IMR-90 (cell line): ENCODE measurements at regions not wholly inside any gene's neighbourhood (a gene's known extent, or its start where the extent isn't known, plus 50 kb on each side); places are given as distances from the start of the nearest gene placed in this dataset.

Experiments
- ATAC-seq: fragments of 200-7000 bp; cut with Tn5 transposase; 2 replicates; pipeline ENCODE4 v1.9.1; 2020; ENCODE audit warnings: low read depth, mild to moderate bottlenecking, moderate library complexity
- BruUV-seq: library from RNA; stranded (reverse); fragments of 400-500 nt; replicated peaks from 2 replicates; lab custom pipeline; 2021; lab: Mats Ljungman, UMichigan
- CTCF ChIA-PET: fragments of 300-600 bp; formaldehyde crosslinking; extraction: SDS; loops from one replicate; lab custom pipeline; 2021; ENCODE audit warnings: antibody characterized with exemption; lab: Yijun Ruan, JAX
- POLR2A ChIA-PET: fragments of 300-600 bp; sonication (Branson Sonifier 250); formaldehyde crosslinking; loops from one replicate; lab custom pipeline; 2022; ENCODE audit warnings: antibody characterized with exemption; ENCODE audit not compliant: unreplicated experiment; lab: Charles Lee
- DNase-seq: peaks from one replicate; pipeline ENCODE4 v3.0.0; 2013
- H2AFZ ChIP-seq: replicated peaks from 2 replicates; pipeline ENCODE3; 2013; ENCODE audit warnings: low read length, mild to moderate bottlenecking; ENCODE audit not compliant: poor library complexity
- H2AK5ac ChIP-seq: 2 replicates; pipeline ENCODE4 v1.6.1; 2013; ENCODE audit warnings: low read depth, low read length, inconsistent platforms
- H2AK9ac ChIP-seq: replicated peaks from 2 replicates; pipeline ENCODE3; 2013; ENCODE audit warnings: mild to moderate bottlenecking, low read depth, low read length, moderate library complexity; ENCODE audit not compliant: poor library complexity
- H2BK120ac ChIP-seq: 2 replicates; pipeline ENCODE4 v1.6.1; 2013; ENCODE audit warnings: low read depth, low read length, inconsistent platforms
- H2BK15ac ChIP-seq: 3 replicates; pipeline ENCODE4 v1.6.1; 2013; ENCODE audit warnings: low read depth, low read length, inconsistent platforms
- H2BK20ac ChIP-seq: 2 replicates; pipeline ENCODE4 v1.6.1; 2013; ENCODE audit warnings: low read depth, mild to moderate bottlenecking, inconsistent platforms, low read length, moderate library complexity
- H2BK5ac ChIP-seq: 2 replicates; pipeline ENCODE4 v1.6.1; 2013; ENCODE audit warnings: mild to moderate bottlenecking, low read depth, low read length, inconsistent platforms; ENCODE audit not compliant: poor library complexity, severe bottlenecking
- H3K14ac ChIP-seq: replicated peaks from 2 replicates; pipeline ENCODE4 v1.6.1; 2013; ENCODE audit warnings: low read depth, low read length, inconsistent platforms
- H3K18ac ChIP-seq: 2 replicates; pipeline ENCODE4 v1.6.1; 2013; ENCODE audit warnings: low read depth, low read length, control low read depth
- H3K23ac ChIP-seq: 2 replicates; pipeline ENCODE4 v1.6.1; 2013; ENCODE audit warnings: low read depth, low read length, inconsistent platforms
- H3K27ac ChIP-seq: 2 replicates; pipeline ENCODE4 v1.5.1; 2013; ENCODE audit warnings: mild to moderate bottlenecking, control low read depth, low read length; ENCODE audit not compliant: insufficient read depth
- H3K27me3 ChIP-seq: 2 replicates; pipeline ENCODE4 v1.6.1; 2013; ENCODE audit warnings: low read length; ENCODE audit not compliant: control insufficient read depth, insufficient read depth
- H3K36me3 ChIP-seq: 2 replicates; pipeline ENCODE4 v1.6.1; 2013; ENCODE audit warnings: low read length, mixed read lengths; ENCODE audit not compliant: control insufficient read depth, insufficient read depth
- H3K4ac ChIP-seq: 2 replicates; pipeline ENCODE4 v1.6.1; 2013; ENCODE audit warnings: low read depth, low read length, inconsistent platforms
- H3K4me1 ChIP-seq: 2 replicates; pipeline ENCODE4 v1.6.1; 2013; ENCODE audit warnings: low read length, mixed read lengths; ENCODE audit not compliant: control insufficient read depth, insufficient read depth
- H3K4me2 ChIP-seq: 2 replicates; pipeline ENCODE4 v1.6.1; 2013; ENCODE audit warnings: low read depth, mild to moderate bottlenecking, control low read depth, low read length, moderate library complexity
- H3K4me3 ChIP-seq: 2 replicates; pipeline ENCODE4 v1.5.1; 2013; ENCODE audit warnings: low read depth, mild to moderate bottlenecking, control low read depth, low read length, moderate library complexity; ENCODE audit not compliant: insufficient read depth
- H3K56ac ChIP-seq: 2 replicates; pipeline ENCODE4 v1.6.1; 2013; ENCODE audit warnings: low read length, inconsistent platforms; ENCODE audit not compliant: insufficient read depth; ENCODE audit errors: extremely low read depth
- H3K79me1 ChIP-seq, 2 experiments: 2 replicates each; pipeline ENCODE4 v1.6.1; 2013; ENCODE audit warnings: low read length in 2 of 2, inconsistent platforms in 1 of 2, low read depth in 1 of 2
- H3K9ac ChIP-seq: 2 replicates; pipeline ENCODE4 v1.6.1; 2013; ENCODE audit warnings: low read depth, low read length, control low read depth
- H3K9me1 ChIP-seq: 2 replicates; pipeline ENCODE4 v1.6.1; 2013; ENCODE audit warnings: low read length, inconsistent platforms; ENCODE audit not compliant: insufficient read depth
- H3K9me3 ChIP-seq: 2 replicates; pipeline ENCODE4 v1.6.1; 2013; ENCODE audit warnings: low read length; ENCODE audit not compliant: control insufficient read depth, insufficient read depth
- H4K20me1 ChIP-seq: 2 replicates; pipeline ENCODE4 v1.6.1; 2013; ENCODE audit warnings: low read length, inconsistent platforms; ENCODE audit not compliant: insufficient read depth
- H4K5ac ChIP-seq: 2 replicates; pipeline ENCODE4 v1.6.1; 2013; ENCODE audit warnings: mild to moderate bottlenecking, low read depth, low read length, control low read depth
- H4K8ac ChIP-seq, 2 experiments: 2 replicates each; pipeline ENCODE4 v1.6.1; 2013; ENCODE audit warnings: low read depth in 2 of 2, low read length in 2 of 2, control low read depth in 1 of 2, inconsistent platforms in 1 of 2
- H4K91ac ChIP-seq: 2 replicates; pipeline ENCODE4 v1.6.1; 2013; ENCODE audit warnings: low read depth, low read length, inconsistent platforms; ENCODE audit not compliant: insufficient read depth
- BHLHE40 ChIP-seq: fragments of 150-350 bp; IDR thresholded peaks from 2 replicates; pipeline ENCODE4 v1.6.1; 2016; ENCODE audit warnings: mild to moderate bottlenecking, low read depth, low read length
- CHD1 ChIP-seq: IDR thresholded peaks from 2 replicates; pipeline ENCODE4 v1.6.1; 2012; ENCODE audit warnings: low read depth, low read length, improper control_type of control experiment
- MAFK ChIP-seq: IDR thresholded peaks from 2 replicates; pipeline ENCODE4 v1.6.1; 2012; ENCODE audit warnings: low read depth, low read length, improper control_type of control experiment
- MAZ ChIP-seq: IDR thresholded peaks from 2 replicates; pipeline ENCODE4 v1.6.1; 2012; ENCODE audit warnings: low read depth, mild to moderate bottlenecking, low read length, improper control_type of control experiment, moderate library complexity, borderline replicate concordance
- POLR2A ChIP-seq: IDR thresholded peaks from 2 replicates; pipeline ENCODE4 v1.6.1; 2012; ENCODE audit warnings: mild to moderate bottlenecking, low read depth, low read length
- RAD21 ChIP-seq: IDR thresholded peaks from 2 replicates; pipeline ENCODE4 v1.6.1; 2012; ENCODE audit warnings: low read length, improper control_type of control experiment
- RFX5 ChIP-seq: IDR thresholded peaks from 2 replicates; pipeline ENCODE4 v1.8.0; 2012; ENCODE audit warnings: low read depth, mild to moderate bottlenecking, low read length, moderate library complexity
- SMC3 ChIP-seq: fragments of 150-350 bp; IDR thresholded peaks from 2 replicates; pipeline ENCODE4 v1.6.1; 2016; ENCODE audit warnings: low read depth, mild to moderate bottlenecking, antibody characterized with exemption, low read length, moderate library complexity
- USF2 ChIP-seq: fragments of 150-350 bp; IDR thresholded peaks from 2 replicates; pipeline ENCODE4 v1.6.1; 2017; ENCODE audit warnings: mild to moderate bottlenecking, antibody characterized with exemption, low read length, low read depth
- WGBS, 2 experiments: methylation state at CpG; one replicate each; pipeline versions ENCODE4 v1.1.5 to v1.1.7; 2013; ENCODE audit warnings: missing lambda C conversion rate in 2 of 2; ENCODE audit not compliant: insufficient read length in 1 of 2; ENCODE audit errors: extremely low coverage in 2 of 2; 5-methylcytosine and 5-hydroxymethylcytosine counted together
- dilution Hi-C: fragments of 300-500 bp; cut with HindIII; formaldehyde crosslinking; loops from one replicate; pipeline ENCODE4 v1.14.3; 2018; ENCODE audit warnings: low sequenced_read_pairs; ENCODE audit not compliant: unreplicated experiment
- in situ Hi-C: fragments of 300-500 bp; cut with MboI; formaldehyde crosslinking; loops from 3 replicates; pipeline ENCODE4 v1.14.3; 2019; ENCODE audit warnings: low sequenced_read_pairs, inconsistent platforms, mixed read lengths
- intact Hi-C: fragments of 100-400 bp; cut with micrococcal nuclease; formaldehyde crosslinking; loops from 2 replicates; pipeline ENCODE4 v1.10.0; 2022
- TF ChIP-seq, protein P1 (sequence below): fragments of 150-350 bp; IDR thresholded peaks from 2 replicates; pipeline ENCODE4 v1.6.1; 2016; ENCODE audit warnings: low read depth, mild to moderate bottlenecking, low read length, moderate library complexity, borderline replicate concordance

- in situ Hi-C loops = no loop called here
- Histone ChIP-seq H3K56ac (no peak overlapping the region), H3K27ac (no peak overlapping the region), H3K4me1 (peaks cover 2% of the 10 kb centered on the region; the same call in 1 of the 2 replicates), H3K27me3 (peaks cover 29% of the 10 kb centered on the region; the same call in 1 of the 2 replicates), H4K5ac (no peak overlapping the region), H2BK5ac (no peak overlapping the region), H2AFZ (peak overlapping the region; percentile 62), H2AK5ac (no peak overlapping the region), H3K23ac (no peak overlapping the region), H3K4me2 (no peak overlapping the region; the same call in 1 of the 2 replicates), H4K20me1 (no peaks in the 10 kb centered on the region), H2BK15ac (no peak overlapping the region), H3K14ac (no peak overlapping the region), H3K9ac (no peak overlapping the region), H3K4ac (peak overlapping the region; percentile 6; the same call in 1 of the 2 replicates), H4K8ac (no peak overlapping the region), H3K9me3 (no peaks in the 10 kb centered on the region), H3K36me3 (no peaks in the 10 kb centered on the region), H2AK9ac (peak overlapping the region; percentile 10), H4K91ac (no peak overlapping the region), H3K9me1 (no peaks in the 10 kb centered on the region), H2BK120ac (no peak overlapping the region), H3K79me1 (no peaks in the 10 kb centered on the region), H3K18ac (no peak overlapping the region), H3K4me3 (no peak overlapping the region), H2BK20ac (no peak overlapping the region)
- intact Hi-C loops = no loop called here
- dilution Hi-C loops = no loop called here
- ChIA-PET POLR2A (interaction anchor here (0.6 kb wide), 1 partner anchor 10 kb away, joined by 3 read pairs; no protein-coding TSS in a partner anchor), CTCF (no interaction called here)
- TF ChIP-seq MAFK (no peak), RFX5 (no peak), RAD21 (no peak), SMC3 (no peak), MAZ (no peak), USF2 (no peak), BHLHE40 (no peak), CHD1 (no peak), POLR2A (no peak)
- TF ChIP-seq, protein P1, sequence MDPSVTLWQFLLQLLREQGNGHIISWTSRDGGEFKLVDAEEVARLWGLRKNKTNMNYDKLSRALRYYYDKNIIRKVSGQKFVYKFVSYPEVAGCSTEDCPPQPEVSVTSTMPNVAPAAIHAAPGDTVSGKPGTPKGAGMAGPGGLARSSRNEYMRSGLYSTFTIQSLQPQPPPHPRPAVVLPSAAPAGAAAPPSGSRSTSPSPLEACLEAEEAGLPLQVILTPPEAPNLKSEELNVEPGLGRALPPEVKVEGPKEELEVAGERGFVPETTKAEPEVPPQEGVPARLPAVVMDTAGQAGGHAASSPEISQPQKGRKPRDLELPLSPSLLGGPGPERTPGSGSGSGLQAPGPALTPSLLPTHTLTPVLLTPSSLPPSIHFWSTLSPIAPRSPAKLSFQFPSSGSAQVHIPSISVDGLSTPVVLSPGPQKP = no peak
- ATAC-seq (peak; percentile 63; the same call in 1 of the 2 replicates), DNase-seq (peak; percentile 9)
- BruUV-seq = no TSS peak
- WGBS, 2 experiments = 7% methylated on average over 10 of the region's 22 CpGs; no CpG with 5 or more reads in 1 of the 2 experiments
Measured at GRCh38 chr22:27438271-27438980, 363.1 kb downstream of the MN1 start.
